H54 (cell line): ENCODE measurements at regions not wholly inside any gene's neighbourhood (a gene's known extent, or its start where the extent isn't known, plus 50 kb on each side); places are given as distances from the start of the nearest gene placed in this dataset.

Experiments used
- DNase-seq: peaks from one replicate; pipeline ENCODE4 v3.0.0; 2011; ENCODE audit warnings: low spot score, mixed read lengths; ENCODE audit not compliant: insufficient read length
- FAIRE-seq: peaks from 3 replicates; lab custom pipeline; 2011; peaks lifted over from hg19 to GRCh38; lab: Jason Lieb, UNC
- POLR2A ChIP-seq: IDR thresholded peaks from 2 replicates; pipeline ENCODE4 v1.6.1; 2011; ENCODE audit warnings: low read depth, mild to moderate bottlenecking, low read length

GRCh38 chr11:37100008-37100407 is 502.0 kb upstream of the RAG2 start:
- DNase-seq (no peak), FAIRE-seq (no peak)
- no peak for TF ChIP-seq POLR2A

- no peak for TF ChIP-seq POLR2A
- DNase-seq (no peak), FAIRE-seq (no peak)
Measured at GRCh38 chr11:37092487-37092886, 494.5 kb upstream of the RAG2 start.

- FAIRE-seq, result no peak
- no peak for DNase-seq
- TF ChIP-seq POLR2A, result no peak
Measured at GRCh38 chr11:37089439-37089838, 491.4 kb upstream of the RAG2 start.

- FAIRE-seq, result no peak
- DNase-seq, result no peak
- no peak for TF ChIP-seq POLR2A
Measured at GRCh38 chr11:37088573-37088910, 490.5 kb upstream of the RAG2 start.

GRCh38 chr11:37087650-37088572 is 489.9 kb upstream of the RAG2 start:
- no peak for FAIRE-seq

GRCh38 chr11:37078521-37078920 is 480.5 kb upstream of the RAG2 start:
- FAIRE-seq, result no peak
- no peak for TF ChIP-seq POLR2A
- no peak for DNase-seq

More at GRCh38 chr11:37087650-37088572, 489.9 kb upstream of the RAG2 start:
- no peak for TF ChIP-seq POLR2A
- DNase-seq, result no peak

GRCh38 chr11:37076866-37077265 is 478.8 kb upstream of the RAG2 start:
- no peak for TF ChIP-seq POLR2A
- DNase-seq (no peak), FAIRE-seq (no peak)

- no peak for DNase-seq
- no peak for TF ChIP-seq POLR2A
- FAIRE-seq, result no peak
Measured at GRCh38 chr11:37072538-37073055, 474.6 kb upstream of the RAG2 start.

GRCh38 chr11:37050311-37050710 is 452.3 kb upstream of the RAG2 start:
- no peak for TF ChIP-seq POLR2A
- FAIRE-seq, result no peak
- no peak for DNase-seq

GRCh38 chr11:37040921-37041320 is 442.9 kb upstream of the RAG2 start:
- no peak for FAIRE-seq
- no peak for TF ChIP-seq POLR2A
- no peak for DNase-seq

- no peak for TF ChIP-seq POLR2A
- no peak for FAIRE-seq
Measured at GRCh38 chr11:37038911-37039310, 440.9 kb upstream of the RAG2 start.

GRCh38 chr11:37026741-37027140 is 428.7 kb upstream of the RAG2 start:
- FAIRE-seq (no peak), DNase-seq (no peak)
- no peak for TF ChIP-seq POLR2A

More at GRCh38 chr11:37038911-37039310, 440.9 kb upstream of the RAG2 start:
- no peak for DNase-seq

- no peak for TF ChIP-seq POLR2A
- no peak for DNase-seq
- no peak for FAIRE-seq
Measured at GRCh38 chr11:37026326-37026725, 428.3 kb upstream of the RAG2 start.

- DNase-seq (no peak), FAIRE-seq (no peak)
- TF ChIP-seq POLR2A, result no peak
Measured at GRCh38 chr11:37006563-37006962, 408.5 kb upstream of the RAG2 start.

- no peak for TF ChIP-seq POLR2A
- FAIRE-seq, result no peak
- no peak for DNase-seq
Measured at GRCh38 chr11:37002831-37003230, 404.8 kb upstream of the RAG2 start.
